ENCODE measurements at regions not wholly inside any gene's neighbourhood (a gene's known extent, or its start where the extent isn't known, plus 50 kb on each side); places are given as distances from the start of the nearest gene placed in this dataset.

DNA sequence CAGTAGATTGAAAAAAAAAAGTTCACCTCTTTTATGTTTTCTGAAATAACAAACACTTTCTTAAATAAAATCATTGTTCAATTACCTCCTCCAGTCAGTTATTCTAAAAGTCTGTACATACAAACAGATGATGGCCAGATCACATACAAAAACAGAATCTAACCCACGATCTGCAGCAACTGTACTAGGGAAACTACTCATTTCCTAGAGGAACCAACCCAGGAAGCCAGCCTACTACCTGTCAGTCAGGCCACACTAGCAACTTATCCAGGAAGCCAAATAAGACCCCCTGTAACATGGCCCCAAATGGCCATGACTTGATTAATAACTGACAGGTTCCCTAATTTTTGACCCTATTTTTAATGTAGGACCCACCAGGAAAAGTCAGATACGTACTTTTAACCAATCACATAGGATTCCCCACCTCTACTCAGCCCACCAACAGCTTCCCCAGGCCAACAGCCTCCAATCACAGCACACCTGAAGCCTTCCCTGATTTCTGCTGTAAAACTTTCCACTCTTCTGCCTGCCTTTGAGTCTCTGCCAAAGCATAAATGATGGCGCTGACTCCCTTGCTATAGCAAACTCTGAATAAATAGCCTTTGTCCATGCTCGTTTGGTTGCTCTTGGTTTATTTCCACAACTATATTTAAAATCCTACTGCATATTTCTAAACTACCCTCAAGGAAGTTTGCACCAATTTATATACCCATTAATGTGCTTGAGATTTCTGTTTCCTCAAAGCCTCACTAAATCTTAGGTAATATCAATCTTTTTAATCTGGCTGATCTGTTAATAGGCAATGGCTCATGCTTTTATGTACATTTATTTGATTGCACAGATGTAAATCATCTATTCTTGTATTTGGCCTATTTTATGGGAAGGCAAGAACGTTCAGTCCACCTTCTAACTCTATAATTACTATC lies 486.4 kb downstream of the FBXO15 start:
- ATAC-seq: no peak
- TF ChIP-seq PPARA (CRISPR knock-in tag; IDR thresholded peaks at IDR 0.05; ENCODE audit: borderline replicate concordance) (no peak), TOX (CRISPR knock-in tag; IDR thresholded peaks at IDR 0.05; ENCODE audit: borderline replicate concordance) (no peak), SNAI2 (CRISPR knock-in tag; IDR thresholded peaks at IDR 0.05) (no peak), ESRRG (CRISPR knock-in tag; IDR thresholded peaks at IDR 0.05) (no peak), CSDC2 (CRISPR knock-in tag; IDR thresholded peaks at IDR 0.05) (no peak), ARNTL (CRISPR knock-in tag; IDR thresholded peaks at IDR 0.05; ENCODE audit: borderline replicate concordance, low read depth) (no peak), ZFP3 (CRISPR knock-in tag; IDR thresholded peaks at IDR 0.05) (no peak)
- TF ChIP-seq, protein P1, sequence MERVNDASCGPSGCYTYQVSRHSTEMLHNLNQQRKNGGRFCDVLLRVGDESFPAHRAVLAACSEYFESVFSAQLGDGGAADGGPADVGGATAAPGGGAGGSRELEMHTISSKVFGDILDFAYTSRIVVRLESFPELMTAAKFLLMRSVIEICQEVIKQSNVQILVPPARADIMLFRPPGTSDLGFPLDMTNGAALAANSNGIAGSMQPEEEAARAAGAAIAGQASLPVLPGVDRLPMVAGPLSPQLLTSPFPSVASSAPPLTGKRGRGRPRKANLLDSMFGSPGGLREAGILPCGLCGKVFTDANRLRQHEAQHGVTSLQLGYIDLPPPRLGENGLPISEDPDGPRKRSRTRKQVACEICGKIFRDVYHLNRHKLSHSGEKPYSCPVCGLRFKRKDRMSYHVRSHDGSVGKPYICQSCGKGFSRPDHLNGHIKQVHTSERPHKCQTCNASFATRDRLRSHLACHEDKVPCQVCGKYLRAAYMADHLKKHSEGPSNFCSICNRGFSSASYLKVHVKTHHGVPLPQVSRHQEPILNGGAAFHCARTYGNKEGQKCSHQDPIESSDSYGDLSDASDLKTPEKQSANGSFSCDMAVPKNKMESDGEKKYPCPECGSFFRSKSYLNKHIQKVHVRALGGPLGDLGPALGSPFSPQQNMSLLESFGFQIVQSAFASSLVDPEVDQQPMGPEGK (CRISPR knock-in tag; IDR thresholded peaks at IDR 0.05; ENCODE audit: borderline replicate concordance): no peak

- TF ChIP-seq OSR1 (CRISPR knock-in tag; IDR thresholded peaks at IDR 0.05) (no peak), TCF4 (CRISPR knock-in tag; IDR thresholded peaks at IDR 0.05; ENCODE audit: borderline replicate concordance) (no peak), ZFP3 (CRISPR knock-in tag; IDR thresholded peaks at IDR 0.05) (no peak), ARNTL (CRISPR knock-in tag; IDR thresholded peaks at IDR 0.05; ENCODE audit: borderline replicate concordance, low read depth) (no peak), RARB (CRISPR knock-in tag; IDR thresholded peaks at IDR 0.05) (no peak), ISL1 (CRISPR knock-in tag; IDR thresholded peaks at IDR 0.05) (no peak), ZFP30 (CRISPR knock-in tag; IDR thresholded peaks at IDR 0.05) (no peak), PPARA (CRISPR knock-in tag; IDR thresholded peaks at IDR 0.05; ENCODE audit: borderline replicate concordance) (no peak), GLIS3 (CRISPR knock-in tag; IDR thresholded peaks at IDR 0.05) (no peak), ZNF8 (CRISPR knock-in tag; IDR thresholded peaks at IDR 0.05) (no peak)
- TF ChIP-seq, protein P1 (CRISPR knock-in tag; IDR thresholded peaks at IDR 0.05; ENCODE audit: borderline replicate concordance): no peak
- TF ChIP-seq, protein P2, sequence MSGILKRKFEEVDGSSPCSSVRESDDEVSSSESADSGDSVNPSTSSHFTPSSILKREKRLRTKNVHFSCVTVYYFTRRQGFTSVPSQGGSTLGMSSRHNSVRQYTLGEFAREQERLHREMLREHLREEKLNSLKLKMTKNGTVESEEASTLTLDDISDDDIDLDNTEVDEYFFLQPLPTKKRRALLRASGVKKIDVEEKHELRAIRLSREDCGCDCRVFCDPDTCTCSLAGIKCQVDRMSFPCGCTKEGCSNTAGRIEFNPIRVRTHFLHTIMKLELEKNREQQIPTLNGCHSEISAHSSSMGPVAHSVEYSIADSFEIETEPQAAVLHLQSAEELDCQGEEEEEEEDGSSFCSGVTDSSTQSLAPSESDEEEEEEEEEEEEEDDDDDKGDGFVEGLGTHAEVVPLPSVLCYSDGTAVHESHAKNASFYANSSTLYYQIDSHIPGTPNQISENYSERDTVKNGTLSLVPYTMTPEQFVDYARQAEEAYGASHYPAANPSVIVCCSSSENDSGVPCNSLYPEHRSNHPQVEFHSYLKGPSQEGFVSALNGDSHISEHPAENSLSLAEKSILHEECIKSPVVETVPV (CRISPR knock-in tag; IDR thresholded peaks at IDR 0.05): no peak
- no peak for ATAC-seq
Observed at GRCh38 chr18:73656691-73657090, 490.9 kb downstream of the FBXO15 start.

DNA sequence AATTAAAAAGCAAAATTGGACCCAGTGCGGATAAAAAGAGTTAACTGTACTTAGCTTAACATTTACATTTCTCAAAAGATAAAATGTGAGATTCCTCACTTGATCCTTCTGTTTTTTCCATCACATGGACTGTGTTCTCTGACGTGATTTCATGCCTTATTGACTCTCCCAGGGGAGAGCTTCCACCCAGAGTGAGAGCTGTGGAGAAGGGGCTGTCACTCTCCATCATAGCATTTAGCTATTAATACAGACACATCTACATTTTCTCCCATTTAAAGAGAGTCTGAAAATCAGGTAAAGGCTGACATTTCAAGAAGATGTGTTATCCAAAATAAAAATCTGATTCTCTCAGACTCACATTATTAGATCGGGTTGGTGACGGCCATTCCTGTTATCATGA lies 493.8 kb downstream of the FBXO15 start:
- no peak for TF ChIP-seq RARB (CRISPR knock-in tag; IDR thresholded peaks at IDR 0.05)
- TF ChIP-seq, protein P3, sequence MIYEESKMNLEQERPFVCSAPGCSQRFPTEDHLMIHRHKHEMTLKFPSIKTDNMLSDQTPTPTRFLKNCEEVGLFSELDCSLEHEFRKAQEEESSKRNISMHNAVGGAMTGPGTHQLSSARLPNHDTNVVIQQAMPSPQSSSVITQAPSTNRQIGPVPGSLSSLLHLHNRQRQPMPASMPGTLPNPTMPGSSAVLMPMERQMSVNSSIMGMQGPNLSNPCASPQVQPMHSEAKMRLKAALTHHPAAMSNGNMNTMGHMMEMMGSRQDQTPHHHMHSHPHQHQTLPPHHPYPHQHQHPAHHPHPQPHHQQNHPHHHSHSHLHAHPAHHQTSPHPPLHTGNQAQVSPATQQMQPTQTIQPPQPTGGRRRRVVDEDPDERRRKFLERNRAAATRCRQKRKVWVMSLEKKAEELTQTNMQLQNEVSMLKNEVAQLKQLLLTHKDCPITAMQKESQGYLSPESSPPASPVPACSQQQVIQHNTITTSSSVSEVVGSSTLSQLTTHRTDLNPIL (CRISPR knock-in tag; IDR thresholded peaks at IDR 0.05; ENCODE audit: low read depth): no peak
- no peak for TF ChIP-seq ZFP30 (CRISPR knock-in tag; IDR thresholded peaks at IDR 0.05)
- no peak for TF ChIP-seq GLIS3 (CRISPR knock-in tag; IDR thresholded peaks at IDR 0.05)
- no peak for TF ChIP-seq SNAI2 (CRISPR knock-in tag; IDR thresholded peaks at IDR 0.05)
- no peak for TF ChIP-seq PPARA (CRISPR knock-in tag; IDR thresholded peaks at IDR 0.05; ENCODE audit: borderline replicate concordance)
- no peak for TF ChIP-seq TOX (CRISPR knock-in tag; IDR thresholded peaks at IDR 0.05; ENCODE audit: borderline replicate concordance)
- TF ChIP-seq ARNTL (CRISPR knock-in tag; IDR thresholded peaks at IDR 0.05; ENCODE audit: borderline replicate concordance, low read depth): no peak
- no peak for TF ChIP-seq ZNF565 (CRISPR knock-in tag; conservative IDR thresholded peaks at IDR 0.05; ENCODE audit: low read depth)
- no peak for TF ChIP-seq OSR1 (CRISPR knock-in tag; IDR thresholded peaks at IDR 0.05)
- TF ChIP-seq TCF4 (CRISPR knock-in tag; IDR thresholded peaks at IDR 0.05; ENCODE audit: borderline replicate concordance): no peak
- TF ChIP-seq ZNF8 (CRISPR knock-in tag; IDR thresholded peaks at IDR 0.05): no peak
- no peak for TF ChIP-seq ZFP3 (CRISPR knock-in tag; IDR thresholded peaks at IDR 0.05)
- no peak for TF ChIP-seq ZC3H10 (CRISPR knock-in tag; IDR thresholded peaks at IDR 0.05)
- no peak for ATAC-seq

DNA sequence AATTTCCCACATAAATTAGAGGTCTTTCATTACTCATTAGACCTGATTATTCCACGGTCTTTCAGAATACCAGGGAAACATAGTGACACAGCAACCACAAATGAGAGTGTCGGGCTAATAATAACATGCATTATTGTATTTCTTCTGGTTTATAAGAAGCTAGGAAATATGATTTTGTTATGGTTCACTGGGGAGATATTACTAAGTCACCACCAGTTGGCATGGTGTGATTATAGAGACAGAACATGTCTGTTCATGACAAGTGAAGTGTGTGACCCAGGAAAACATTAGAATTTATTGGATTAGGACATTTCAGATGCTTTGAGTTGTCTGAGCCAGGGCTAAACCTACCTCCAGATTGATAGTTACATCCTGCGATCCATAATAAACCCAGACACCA lies 494.4 kb downstream of the FBXO15 start:
- TF ChIP-seq, protein P4, sequence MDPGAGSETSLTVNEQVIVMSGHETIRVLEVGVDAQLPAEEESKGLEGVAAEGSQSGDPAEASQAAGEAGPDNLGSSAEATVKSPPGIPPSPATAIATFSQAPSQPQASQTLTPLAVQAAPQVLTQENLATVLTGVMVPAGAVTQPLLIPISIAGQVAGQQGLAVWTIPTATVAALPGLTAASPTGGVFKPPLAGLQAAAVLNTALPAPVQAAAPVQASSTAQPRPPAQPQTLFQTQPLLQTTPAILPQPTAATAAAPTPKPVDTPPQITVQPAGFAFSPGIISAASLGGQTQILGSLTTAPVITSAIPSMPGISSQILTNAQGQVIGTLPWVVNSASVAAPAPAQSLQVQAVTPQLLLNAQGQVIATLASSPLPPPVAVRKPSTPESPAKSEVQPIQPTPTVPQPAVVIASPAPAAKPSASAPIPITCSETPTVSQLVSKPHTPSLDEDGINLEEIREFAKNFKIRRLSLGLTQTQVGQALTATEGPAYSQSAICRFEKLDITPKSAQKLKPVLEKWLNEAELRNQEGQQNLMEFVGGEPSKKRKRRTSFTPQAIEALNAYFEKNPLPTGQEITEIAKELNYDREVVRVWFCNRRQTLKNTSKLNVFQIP (CRISPR knock-in tag; IDR thresholded peaks at IDR 0.05; ENCODE audit: borderline replicate concordance, low read depth): no peak
- no peak for TF ChIP-seq ARNTL (CRISPR knock-in tag; IDR thresholded peaks at IDR 0.05; ENCODE audit: borderline replicate concordance, low read depth)
- no peak for TF ChIP-seq ISL1 (CRISPR knock-in tag; IDR thresholded peaks at IDR 0.05)
- TF ChIP-seq TCF4 (CRISPR knock-in tag; IDR thresholded peaks at IDR 0.05; ENCODE audit: borderline replicate concordance): no peak
- TF ChIP-seq, protein P3 (CRISPR knock-in tag; IDR thresholded peaks at IDR 0.05; ENCODE audit: low read depth): no peak
- ATAC-seq: no peak
